DMS53 (cell line): ENCODE measurements at regions not wholly inside any gene's neighbourhood (a gene's known extent, or its start where the extent isn't known, plus 50 kb on each side); places are given as distances from the start of the nearest gene placed in this dataset.
"Not testable (repeated sequence)": the region's sequence is repeated elsewhere in the genome, so short reads cannot be mapped to it uniquely, and the experiment has no call there.

ENCODE experiments used
- DNase-seq: peaks from one replicate; lab custom pipeline; 2025; lab: John Stamatoyannopoulos, UW

- DNase-seq = not testable (repeated sequence)
Observed at GRCh38 chr17:445839-446238, 93.2 kb upstream of the RPH3AL start, which contains the start of gene RFLNB. Gene RFLNB (minus strand): TSS chr17:445939.

- DNase-seq = no peak
Observed at GRCh38 chr17:444879-445454, 92.4 kb upstream of the RPH3AL start.

- no peak for DNase-seq
Observed at GRCh38 chr17:443109-443508, 90.5 kb upstream of the RPH3AL start.

- no peak for DNase-seq
Observed at GRCh38 chr17:441155-441950, 88.7 kb upstream of the RPH3AL start.

GRCh38 chr17:438191-438590 lies 85.6 kb upstream of the RPH3AL start:
- DNase-seq = no peak

GRCh38 chr17:437545-437944 lies 84.9 kb upstream of the RPH3AL start:
- DNase-seq = no peak

GRCh38 chr17:436571-436970 lies 84.0 kb upstream of the RPH3AL start:
- DNase-seq = no peak

- DNase-seq = not testable (repeated sequence)
Observed at GRCh38 chr17:432471-432870, 79.9 kb upstream of the RPH3AL start.

- DNase-seq = no peak
Observed at GRCh38 chr17:431494-431893, 78.9 kb upstream of the RPH3AL start.

GRCh38 chr17:429589-429988 lies 77.0 kb upstream of the RPH3AL start:
- DNase-seq = no peak

GRCh38 chr17:428414-428813 lies 75.8 kb upstream of the RPH3AL start:
- DNase-seq = no peak

- no peak for DNase-seq
Observed at GRCh38 chr17:427891-428290, 75.3 kb upstream of the RPH3AL start.

GRCh38 chr17:427327-427726 lies 74.7 kb upstream of the RPH3AL start:
- no peak for DNase-seq

GRCh38 chr17:422196-422930 lies 69.8 kb upstream of the RPH3AL start:
- DNase-seq = no peak

GRCh38 chr17:420479-421175 lies 68.0 kb upstream of the RPH3AL start:
- DNase-seq = no peak

- DNase-seq = no peak
Observed at GRCh38 chr17:419073-419735, 66.6 kb upstream of the RPH3AL start.

GRCh38 chr17:418421-418751 lies 65.8 kb upstream of the RPH3AL start:
- no peak for DNase-seq

GRCh38 chr17:417691-418420 lies 65.2 kb upstream of the RPH3AL start:
- no peak for DNase-seq

- no peak for DNase-seq
Observed at GRCh38 chr17:416293-417206, 63.9 kb upstream of the RPH3AL start.

GRCh38 chr17:413706-414380 lies 61.2 kb upstream of the RPH3AL start:
- DNase-seq = no peak
